Muscle of back (tissue), 3 donors: ENCODE measurements at regions not wholly inside any gene's neighbourhood (a gene's known extent, or its start where the extent isn't known, plus 50 kb on each side); places are given as distances from the start of the nearest gene placed in this dataset.
"Not testable (repeated sequence)": the region's sequence is repeated elsewhere in the genome, so short reads cannot be mapped to it uniquely, and the experiment has no call there.

Experiments
- DNase-seq, 3 donors: peaks; one replicate each; pipeline versions ENCODE4 v3.0.0 to v3.0.0-alpha.2; 2013

DNA sequence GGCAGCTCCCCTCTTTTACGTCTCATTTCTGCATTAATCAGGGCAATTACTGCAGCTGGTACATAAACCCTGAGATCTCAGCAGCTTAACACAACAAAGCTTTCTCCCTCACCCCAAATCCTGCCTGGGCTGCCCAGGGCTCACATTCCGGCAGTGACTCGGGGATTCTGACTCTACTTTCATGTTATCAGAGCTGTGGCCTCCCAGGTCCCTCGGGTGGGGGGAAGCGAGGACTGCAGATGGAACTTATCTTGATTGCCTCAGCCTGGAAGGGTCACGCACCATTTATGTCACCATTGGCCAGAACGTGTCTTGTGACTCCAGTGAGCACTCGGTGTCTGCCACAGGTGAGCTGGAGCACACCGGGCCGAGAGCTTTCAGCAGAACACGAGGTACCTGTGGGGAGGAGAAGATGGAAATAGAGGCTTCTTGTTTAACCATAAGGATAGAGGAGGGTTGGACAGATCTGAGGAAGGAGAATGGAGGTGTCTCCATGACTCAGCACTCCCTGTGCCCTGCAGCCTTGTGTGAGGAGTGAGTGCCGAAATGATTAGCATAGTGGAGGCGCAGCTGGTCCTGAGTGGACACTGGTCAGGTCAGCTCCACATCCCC, 88.5 kb upstream of the EXOC2 start:
- DNase-seq, result no peak

GRCh38 chr6:780706-781105, 87.8 kb upstream of the EXOC2 start:
- DNase-seq, result no peak

GRCh38 chr6:776951-777350, 84.0 kb upstream of the EXOC2 start:
- no peak for DNase-seq

DNA sequence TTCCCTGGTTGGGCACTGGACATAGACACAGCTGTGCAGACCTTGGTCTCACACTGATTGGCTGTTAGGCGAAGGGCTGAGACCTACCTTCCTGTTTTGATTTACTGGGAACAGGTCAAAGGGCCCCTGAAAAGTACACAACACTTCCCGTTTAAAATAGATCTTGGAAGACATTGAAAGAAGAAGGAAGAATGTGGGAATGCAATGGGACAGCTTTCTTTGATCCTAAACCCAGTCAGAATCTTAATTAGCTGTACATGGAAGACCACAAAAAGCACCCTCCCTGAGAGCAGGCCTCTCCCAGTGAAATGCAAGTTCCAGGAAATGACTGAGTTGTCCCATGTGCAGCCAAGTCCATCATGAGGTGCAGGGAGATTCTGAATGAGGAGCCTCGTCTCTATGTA, 83.6 kb upstream of the EXOC2 start:
- no peak for DNase-seq

- no peak for DNase-seq
Observed at GRCh38 chr6:775863-776262, 82.9 kb upstream of the EXOC2 start.

DNA sequence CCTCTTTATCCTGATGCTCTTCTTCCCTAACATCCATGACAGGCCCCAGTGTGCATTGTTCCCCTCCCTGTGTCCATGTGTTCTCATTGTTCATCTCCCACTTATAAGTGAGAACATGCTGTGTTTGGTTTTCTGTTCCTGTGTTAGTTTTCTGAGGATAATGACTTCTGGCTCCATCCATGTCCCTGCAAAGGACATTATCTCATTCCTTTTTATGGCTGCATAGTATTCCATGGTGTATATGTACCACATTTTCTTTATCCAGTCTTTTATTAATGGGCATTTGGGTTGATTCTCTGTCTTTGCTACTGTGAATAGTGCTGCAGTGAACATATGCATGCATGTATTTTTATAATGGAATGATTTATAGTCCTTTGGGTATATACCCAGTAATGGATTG, 78.7 kb upstream of the EXOC2 start:
- not testable (repeated sequence) for DNase-seq

- no peak for DNase-seq
Observed at GRCh38 chr6:767755-768512, 75.0 kb upstream of the EXOC2 start.

- DNase-seq, result no peak
Observed at GRCh38 chr6:766625-767024, 73.7 kb upstream of the EXOC2 start.

DNA sequence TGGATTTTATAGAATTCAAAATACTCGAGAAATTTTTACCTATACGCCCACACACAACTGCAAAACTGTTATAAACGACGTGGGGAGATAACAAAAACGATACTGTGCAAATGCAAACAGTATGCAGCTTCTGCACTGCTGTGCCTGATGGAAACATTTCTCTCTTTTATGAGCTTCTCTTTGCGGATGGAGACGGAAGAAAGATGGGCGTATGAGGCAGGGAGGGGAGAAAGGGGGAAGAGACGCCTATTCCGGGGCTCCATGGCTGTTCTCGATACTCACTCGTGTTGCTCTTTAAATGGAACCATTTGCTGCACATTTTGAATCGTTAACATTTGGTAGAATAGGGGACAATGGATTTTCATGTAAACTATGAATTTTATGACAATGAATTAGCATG, 69.1 kb upstream of the EXOC2 start:
- DNase-seq, result peak in 1 of 3 donors; percentile 26

DNA sequence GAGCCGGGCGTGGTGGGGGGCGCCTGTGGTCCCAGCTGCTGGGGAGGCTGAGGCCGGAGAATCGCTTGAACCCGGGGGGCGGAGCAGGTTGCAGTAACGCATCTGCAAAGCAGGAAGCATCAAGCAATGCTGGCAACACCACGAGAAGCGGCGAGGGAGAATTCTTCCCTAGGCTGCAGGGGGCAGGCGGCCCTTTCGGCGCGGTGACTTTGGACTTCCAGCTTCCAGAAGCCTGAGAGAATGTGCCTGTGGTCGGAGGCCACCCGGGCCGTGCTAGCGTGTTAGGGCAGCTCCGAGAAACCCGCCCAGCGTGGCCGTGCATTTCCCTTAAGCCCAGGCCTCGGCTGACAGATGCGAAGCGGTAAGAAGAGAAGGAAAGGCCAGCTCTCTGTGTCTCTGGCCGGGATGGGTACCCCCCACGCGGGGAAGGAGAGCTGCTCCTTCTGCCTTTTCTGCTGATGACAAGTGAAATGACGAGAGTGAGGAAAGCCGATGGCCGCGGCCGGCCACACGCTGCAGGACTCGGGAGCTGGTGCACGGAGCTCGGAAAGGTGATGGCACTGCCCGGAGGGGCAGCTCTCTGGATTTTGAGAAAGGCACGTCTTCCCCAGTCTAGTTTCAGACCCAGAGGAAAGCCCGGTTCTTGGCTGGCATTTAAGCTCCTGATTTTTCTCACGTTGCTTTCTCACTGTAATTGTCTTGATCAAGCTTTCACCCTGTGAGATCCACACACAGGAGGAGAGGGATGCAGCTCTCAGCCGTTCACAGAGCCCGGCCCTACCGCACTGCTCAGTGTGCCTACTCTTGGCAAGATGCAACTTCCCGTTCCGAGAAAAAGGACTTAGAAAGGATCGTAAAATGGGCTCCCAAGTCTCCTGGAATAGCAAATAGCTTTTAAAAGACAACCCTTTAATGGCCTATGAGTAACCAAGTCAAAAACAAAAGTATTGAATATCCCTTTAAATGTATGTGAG, 68.3 kb upstream of the EXOC2 start:
- DNase-seq, result no peak

DNA sequence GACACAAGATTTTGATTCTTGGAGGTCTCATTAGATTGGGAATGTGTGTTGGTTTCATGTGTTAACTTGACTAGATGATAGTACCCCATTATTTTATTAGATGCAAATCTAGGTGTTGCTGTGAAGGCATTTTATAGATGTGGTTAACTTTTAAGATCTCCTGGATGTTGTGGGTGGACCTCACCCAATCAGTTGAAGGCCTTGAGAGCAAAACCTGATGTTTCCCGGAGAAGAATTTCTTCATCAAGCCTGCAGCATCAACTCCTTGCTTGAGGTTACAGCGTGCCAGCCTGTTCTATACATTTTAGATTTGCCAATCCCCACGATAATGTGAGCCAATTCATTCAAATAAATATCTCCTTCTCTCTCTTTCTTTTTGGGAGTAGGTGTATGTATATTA, 66.8 kb upstream of the EXOC2 start:
- no peak for DNase-seq

GRCh38 chr6:756224-756623, 63.3 kb upstream of the EXOC2 start:
- DNase-seq, result no peak

GRCh38 chr6:754202-754601, 61.3 kb upstream of the EXOC2 start:
- DNase-seq, result no peak

- no peak for DNase-seq
Observed at GRCh38 chr6:753486-753885, 60.5 kb upstream of the EXOC2 start.

DNA sequence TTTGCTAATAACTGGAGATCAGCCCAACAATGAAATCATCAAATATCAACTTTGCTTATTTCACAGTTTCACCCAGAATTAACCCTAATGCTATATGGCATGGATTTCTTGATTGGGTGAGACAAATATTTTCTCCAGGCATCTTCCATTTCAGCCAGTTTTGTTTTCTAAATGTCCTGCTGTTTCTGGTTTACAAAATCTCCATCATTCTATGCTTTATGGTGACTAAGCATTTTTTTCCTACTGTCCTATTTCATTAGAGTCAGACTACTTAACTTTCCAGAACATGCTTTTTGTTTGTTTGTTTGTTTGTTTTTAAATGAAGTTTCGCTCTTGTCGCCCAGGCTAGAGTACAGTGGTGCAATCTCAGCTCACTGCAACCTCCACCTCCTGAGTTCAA, 59.5 kb upstream of the EXOC2 start:
- DNase-seq, result no peak

GRCh38 chr6:751765-752164, 58.8 kb upstream of the EXOC2 start:
- DNase-seq, result no peak

- no peak for DNase-seq
Observed at GRCh38 chr6:747921-748320, 55.0 kb upstream of the EXOC2 start.

DNA sequence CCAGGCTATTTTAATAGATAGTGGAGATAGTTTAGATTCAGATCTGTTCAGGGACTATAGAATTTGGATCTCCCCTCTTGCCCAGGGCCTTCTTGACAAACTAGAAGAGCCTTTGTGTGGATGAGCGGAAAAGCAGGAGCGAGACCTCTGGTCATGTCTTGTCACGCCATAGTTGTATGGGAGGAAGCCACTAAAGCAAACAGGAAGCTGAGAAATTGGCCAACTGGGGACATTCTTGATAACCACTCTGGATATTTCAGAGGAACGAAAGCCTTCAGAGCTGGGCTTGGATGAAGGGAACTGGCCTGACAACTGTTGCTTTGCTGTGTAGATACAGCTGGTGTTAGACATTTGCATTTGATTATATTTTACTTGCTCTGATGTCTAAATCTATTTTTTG, 54.1 kb upstream of the EXOC2 start:
- no peak for DNase-seq

- DNase-seq, result no peak
Observed at GRCh38 chr6:744666-745353, 51.9 kb upstream of the EXOC2 start.

DNA sequence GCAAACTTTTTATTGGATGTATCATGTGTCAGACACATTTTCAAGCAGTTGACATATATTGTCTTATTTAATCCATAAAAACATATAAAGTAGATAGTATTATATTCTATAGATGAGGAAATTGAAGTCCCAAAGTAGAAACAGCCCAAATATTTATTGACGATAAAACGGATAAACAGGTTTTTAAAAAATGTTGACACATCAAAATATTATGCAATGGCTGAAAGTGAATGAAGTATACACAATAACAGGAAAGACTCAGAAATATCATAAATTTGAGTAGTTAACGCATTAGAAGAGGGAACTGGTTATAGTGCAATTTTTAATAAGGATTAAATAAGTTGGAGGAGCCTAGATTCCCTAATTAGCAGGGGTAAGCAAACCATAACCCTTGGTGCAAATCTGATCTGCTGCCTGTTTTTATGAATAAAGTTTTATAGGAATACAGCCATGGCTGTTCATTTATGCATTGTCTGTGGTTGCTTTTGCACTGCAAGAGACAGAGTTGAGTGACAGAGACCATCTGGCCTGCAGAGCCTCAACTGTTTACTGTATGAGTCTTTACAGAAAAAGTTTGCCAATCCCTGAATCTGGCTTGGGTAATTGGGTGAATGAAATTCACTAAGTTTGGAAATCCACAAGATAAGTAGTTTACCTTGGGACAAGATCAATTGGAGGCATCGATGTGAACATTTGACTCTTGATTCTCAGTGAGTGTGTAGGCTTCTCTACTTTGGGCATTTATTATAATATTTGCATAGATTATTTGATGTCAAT, 50.6 kb upstream of the EXOC2 start:
- DNase-seq, result no peak
